GM06990 (cell line): ENCODE measurements at regions not wholly inside any gene's neighbourhood (a gene's known extent, or its start where the extent isn't known, plus 50 kb on each side); places are given as distances from the start of the nearest gene placed in this dataset.

Experiments
- DNase-seq: peaks from one replicate; pipeline ENCODE4 v3.0.0-alpha.2; 2011; ENCODE audit not compliant: insufficient read length; ENCODE audit errors: extremely low read depth
- H3K27me3 ChIP-seq: replicated peaks from 2 replicates; pipeline ENCODE4 v1.6.0; 2011; ENCODE audit warnings: low read length; ENCODE audit not compliant: control insufficient read depth, insufficient read depth
- H3K36me3 ChIP-seq: 2 replicates; pipeline ENCODE4 v1.5.1; 2011; ENCODE audit warnings: low read length; ENCODE audit not compliant: control insufficient read depth, insufficient read depth
- H3K4me3 ChIP-seq: replicated peaks from 2 replicates; pipeline ENCODE4 v1.5.1; 2011; ENCODE audit warnings: low read depth, mild to moderate bottlenecking, control low read depth, low read length
- CTCF ChIP-seq: IDR thresholded peaks from 2 replicates; pipeline ENCODE4 v1.5.1; 2011; ENCODE audit warnings: low read length, control low read depth, mild to moderate bottlenecking, inconsistent platforms; ENCODE audit not compliant: insufficient read depth, poor library complexity, severe bottlenecking

GRCh38 chr17:56679777-56680422 is 86.4 kb downstream of the NOG start:
- DNase-seq: no peak

DNA sequence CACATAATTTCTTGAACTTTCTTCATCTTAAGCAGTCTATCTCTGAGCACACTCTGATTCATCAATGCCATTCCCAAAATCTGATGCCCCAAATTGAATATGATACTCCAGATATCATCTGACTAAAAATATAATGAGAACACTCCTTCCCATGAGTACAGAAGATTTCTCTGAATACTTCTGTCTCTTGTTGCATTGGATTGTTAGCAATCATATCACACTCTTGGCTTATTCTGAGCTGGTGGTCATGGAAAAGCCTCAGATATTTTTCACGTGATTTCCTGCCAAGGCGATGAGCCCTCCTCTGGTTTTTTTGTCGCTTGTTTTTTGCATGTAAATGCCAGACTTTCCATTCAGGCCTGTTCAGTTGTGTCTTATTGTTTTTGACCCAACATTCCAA is 87.2 kb downstream of the NOG start:
- Histone ChIP-seq H3K27me3 (peaks cover 4% of the 10 kb centered on the region), H3K36me3 (no peaks in the 10 kb centered on the region), H3K4me3 (no peak overlapping the region)
- TF ChIP-seq CTCF: no peak
- DNase-seq: no peak

More at GRCh38 chr17:56679777-56680422, 86.4 kb downstream of the NOG start:
- Histone ChIP-seq H3K4me3 (no peak overlapping the region), H3K27me3 (peaks cover 5% of the 10 kb centered on the region), H3K36me3 (no peaks in the 10 kb centered on the region)
- TF ChIP-seq CTCF: no peak

DNA sequence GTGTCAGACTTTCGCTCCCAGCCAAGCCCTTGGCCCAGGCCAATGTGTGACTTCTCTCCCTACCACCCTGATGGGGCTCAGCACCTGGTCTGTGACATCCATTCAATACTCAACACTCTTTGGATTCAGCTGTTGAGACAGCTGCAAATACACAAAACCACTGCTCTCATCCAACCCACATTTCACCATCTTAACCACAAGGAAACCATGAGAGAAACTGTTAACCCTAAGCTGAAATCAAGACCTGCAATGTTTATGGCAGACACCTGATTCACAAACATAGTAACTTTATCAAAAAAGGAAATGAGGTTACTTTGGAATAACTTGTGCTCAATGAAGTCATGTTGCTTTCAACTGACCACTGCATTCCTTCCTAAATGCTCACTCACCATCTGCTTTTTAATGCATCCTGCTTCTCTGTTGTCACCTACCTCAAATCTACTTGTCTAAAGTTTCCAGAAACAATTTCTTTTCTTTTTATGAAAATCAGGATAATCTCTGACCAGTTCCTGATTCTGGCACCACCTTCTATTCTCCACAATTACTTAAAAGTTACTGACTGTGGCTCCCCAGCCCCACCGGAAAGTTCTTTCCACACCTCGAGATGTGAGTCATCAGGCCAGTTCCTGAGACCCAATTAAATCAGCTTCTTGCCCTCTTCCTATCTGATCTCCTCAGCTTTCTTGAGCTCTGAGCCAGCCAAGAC is 88.2 kb downstream of the NOG start:
- TF ChIP-seq CTCF: no peak
- no peak for DNase-seq
- Histone ChIP-seq H3K36me3 (no peaks in the 10 kb centered on the region), H3K4me3 (no peak overlapping the region), H3K27me3 (peaks cover 1% of the 10 kb centered on the region)

DNA sequence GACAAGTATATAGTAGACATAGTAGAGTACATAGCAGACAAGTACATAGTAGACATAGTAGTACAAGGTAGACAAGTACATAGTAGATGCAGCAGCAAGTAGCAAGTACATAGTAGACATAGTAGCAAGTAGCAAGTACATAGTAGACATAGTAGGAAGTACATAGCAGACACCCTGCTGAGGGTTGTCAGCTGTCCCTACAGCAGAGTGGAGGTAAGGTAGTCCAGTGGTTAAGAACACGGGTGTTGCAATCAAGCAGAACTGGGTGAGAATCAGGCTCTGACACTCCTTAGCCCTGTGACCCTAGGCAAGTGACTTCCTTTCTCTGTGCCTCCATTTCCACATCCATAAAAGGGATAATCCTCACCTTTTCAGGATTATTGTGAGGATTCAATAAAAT is 94.7 kb downstream of the NOG start:
- no peak for TF ChIP-seq CTCF
- no peak for DNase-seq
- H3K4me3 ChIP-seq: no peak overlapping the region
- H3K27me3 ChIP-seq: no peaks in the 10 kb centered on the region; the same call in 1 of the 2 replicates
- H3K36me3 ChIP-seq: no peaks in the 10 kb centered on the region

- no peak overlapping the region for H3K4me3 ChIP-seq
- TF ChIP-seq CTCF: no peak
These were observed 97.2 kb downstream of the NOG start for GRCh38 chr17:56690441-56691291.

More at GRCh38 chr17:56690441-56691291, 97.2 kb downstream of the NOG start:
- DNase-seq: no peak
- Histone ChIP-seq H3K36me3 (no peaks in the 10 kb centered on the region), H3K27me3 (no peaks in the 10 kb centered on the region; the same call in 1 of the 2 replicates)
